ENCODE measurements at regions not wholly inside any gene's neighbourhood (a gene's known extent, or its start where the extent isn't known, plus 50 kb on each side); places are given as distances from the start of the nearest gene placed in this dataset.

- Histone ChIP-seq H3K36me3 (ENCODE audit: control insufficient read depth in 1 of 2, insufficient read depth in 2 of 2, low read length in 2 of 2) (no peaks in the 10 kb centered on the region), H3K9me2 (ENCODE audit: insufficient read depth) (no peaks in the 10 kb centered on the region), H4K20me1 (ENCODE audit: insufficient read depth) (no peaks in the 10 kb centered on the region), H3K9me3 (ENCODE audit: control insufficient read depth in 1 of 2, insufficient read depth in 1 of 2, low read depth in 1 of 2, low read length in 2 of 2) (no peaks in the 10 kb centered on the region), H3K27me3 (ENCODE audit: insufficient read depth, low read length) (no peaks in the 10 kb centered on the region), H3K4me1 (ENCODE audit: control insufficient read depth in 1 of 2, insufficient read depth in 2 of 2, low read length in 2 of 2) (no peaks in the 10 kb centered on the region; a peak in 1 of 4 replicates), H3K4me2 (ENCODE audit: low read length) (no peak overlapping the region), H3K79me2 (ENCODE audit: insufficient read depth, low read length) (no peaks in the 10 kb centered on the region), H3K27ac (ENCODE audit: low read depth, low read length) (no peak overlapping the region), H3K4me3 (replicated peaks in 1 of 2; ENCODE audit: low read depth in 1 of 2, low read length in 2 of 2) (no peak overlapping the region), H3K9ac (ENCODE audit: low read length) (no peak overlapping the region), H2AFZ (ENCODE audit: low read depth, low read length, poor library complexity, severe bottlenecking) (no peak overlapping the region)
- ChIA-PET POLR2A (no interaction called here), RAD21 (ENCODE audit: low non-redundant PET in 1 of 2, low total read pairs in 2 of 2, uncharacterized antibody in 2 of 2, unreplicated experiment in 2 of 2) (no interaction called here), CTCF (no interaction called here)
- ATAC-seq = no peak
- intact Hi-C loops (cut with micrococcal nuclease) = no loop called here
- no peak for DNase-seq (ENCODE audit: low read depth, low spot score)
- BruUV-seq (replicated peaks) = no TSS peak
- TF ChIP-seq FOSL1 (IDR thresholded peaks at IDR 0.05; ENCODE audit: low read depth) = no peak
- TF ChIP-seq CBX3 (IDR thresholded peaks at IDR 0.05; ENCODE audit: low read depth) = no peak
- TF ChIP-seq RAD21 (IDR thresholded peaks at IDR 0.05; ENCODE audit: low read depth) = no peak
- no peak for TF ChIP-seq POLR2AphosphoS5 (IDR thresholded peaks at IDR 0.05; ENCODE audit: low read depth, low read length)
- TF ChIP-seq TCF7L2 (IDR thresholded peaks at IDR 0.05; ENCODE audit: borderline replicate concordance, extremely low read depth, insufficient read depth, insufficient read length) = no peak
- TF ChIP-seq SP1 (IDR thresholded peaks at IDR 0.05; ENCODE audit: low read depth) = no peak
- no peak for TF ChIP-seq EZH2 (IDR thresholded peaks at IDR 0.05)
- no peak for TF ChIP-seq JUND (IDR thresholded peaks at IDR 0.05)
- TF ChIP-seq ELF1 (IDR thresholded peaks at IDR 0.05; ENCODE audit: borderline replicate concordance, low read depth) = no peak
- no peak for TF ChIP-seq ZNF274 (IDR thresholded peaks at IDR 0.05; ENCODE audit: low read depth, low read length)
- no peak for TF ChIP-seq SRF (IDR thresholded peaks at IDR 0.05; ENCODE audit: low read depth)
- TF ChIP-seq SIN3A (IDR thresholded peaks at IDR 0.05; ENCODE audit: low read depth) = no peak
- TF ChIP-seq POLR2A (IDR thresholded peaks at IDR 0.05; ENCODE audit: borderline replicate concordance, extremely low read depth, insufficient read depth, insufficient read length) = no peak
- no peak for TF ChIP-seq EGR1 (IDR thresholded peaks at IDR 0.05; ENCODE audit: low read depth)
- no peak for TF ChIP-seq CEBPB (IDR thresholded peaks at IDR 0.05; ENCODE audit: low read depth)
- no peak for TF ChIP-seq ZFX (IDR thresholded peaks at IDR 0.05)
- TF ChIP-seq, protein P1, sequence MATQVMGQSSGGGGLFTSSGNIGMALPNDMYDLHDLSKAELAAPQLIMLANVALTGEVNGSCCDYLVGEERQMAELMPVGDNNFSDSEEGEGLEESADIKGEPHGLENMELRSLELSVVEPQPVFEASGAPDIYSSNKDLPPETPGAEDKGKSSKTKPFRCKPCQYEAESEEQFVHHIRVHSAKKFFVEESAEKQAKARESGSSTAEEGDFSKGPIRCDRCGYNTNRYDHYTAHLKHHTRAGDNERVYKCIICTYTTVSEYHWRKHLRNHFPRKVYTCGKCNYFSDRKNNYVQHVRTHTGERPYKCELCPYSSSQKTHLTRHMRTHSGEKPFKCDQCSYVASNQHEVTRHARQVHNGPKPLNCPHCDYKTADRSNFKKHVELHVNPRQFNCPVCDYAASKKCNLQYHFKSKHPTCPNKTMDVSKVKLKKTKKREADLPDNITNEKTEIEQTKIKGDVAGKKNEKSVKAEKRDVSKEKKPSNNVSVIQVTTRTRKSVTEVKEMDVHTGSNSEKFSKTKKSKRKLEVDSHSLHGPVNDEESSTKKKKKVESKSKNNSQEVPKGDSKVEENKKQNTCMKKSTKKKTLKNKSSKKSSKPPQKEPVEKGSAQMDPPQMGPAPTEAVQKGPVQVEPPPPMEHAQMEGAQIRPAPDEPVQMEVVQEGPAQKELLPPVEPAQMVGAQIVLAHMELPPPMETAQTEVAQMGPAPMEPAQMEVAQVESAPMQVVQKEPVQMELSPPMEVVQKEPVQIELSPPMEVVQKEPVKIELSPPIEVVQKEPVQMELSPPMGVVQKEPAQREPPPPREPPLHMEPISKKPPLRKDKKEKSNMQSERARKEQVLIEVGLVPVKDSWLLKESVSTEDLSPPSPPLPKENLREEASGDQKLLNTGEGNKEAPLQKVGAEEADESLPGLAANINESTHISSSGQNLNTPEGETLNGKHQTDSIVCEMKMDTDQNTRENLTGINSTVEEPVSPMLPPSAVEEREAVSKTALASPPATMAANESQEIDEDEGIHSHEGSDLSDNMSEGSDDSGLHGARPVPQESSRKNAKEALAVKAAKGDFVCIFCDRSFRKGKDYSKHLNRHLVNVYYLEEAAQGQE (IDR thresholded peaks at IDR 0.05; ENCODE audit: low read depth) = no peak
Observed at GRCh38 chr20:62533591-62534495, 58.0 kb upstream of the GATA5 start.
